Transverse colon (tissue), 4 donors: ENCODE measurements at regions not wholly inside any gene's neighbourhood (a gene's known extent, or its start where the extent isn't known, plus 50 kb on each side); places are given as distances from the start of the nearest gene placed in this dataset.

Experiments used
- CTCF ChIP-seq, 5 experiments: fragments of 200-600 bp in 3 of 5; fragments of 450-650 bp in 2 of 5; sonication (generic) in 3 of 5; IDR thresholded peaks; 1 replicate in 2 of 5; 2 replicates in 3 of 5; pipeline ENCODE4 v1.5.1; 2016 to 2017; ENCODE audit warnings: antibody characterized with exemption in 5 of 5, inconsistent platforms in 3 of 5, mild to moderate bottlenecking in 2 of 5, moderate library complexity in 1 of 5
- EP300 ChIP-seq: sonication (generic); formaldehyde crosslinking; IDR thresholded peaks from one replicate; pipeline ENCODE4 v1.6.1; 2017; ENCODE audit warnings: antibody characterized with exemption, low read depth
- POLR2A ChIP-seq: fragments of 450-650 bp; IDR thresholded peaks from one replicate; pipeline ENCODE4 v1.6.1; 2016; ENCODE audit warnings: antibody characterized with exemption, mild to moderate bottlenecking, moderate library complexity
- POLR2AphosphoS5 ChIP-seq, 3 donors: sonication (generic); formaldehyde crosslinking; IDR thresholded peaks; one replicate each; pipeline ENCODE4 v1.6.1; 2016; ENCODE audit warnings: antibody characterized with exemption in 3 of 3

GRCh38 chr5:32973646-32974045 is 262.5 kb downstream of the NPR3 start:
- TF ChIP-seq CTCF (IDR thresholded peaks at IDR 0.05) (no peak), POLR2A (no peak), EP300 (no peak), POLR2AphosphoS5 (IDR thresholded peaks at IDR 0.05) (no peak)
